SK-N-SH treated with all-trans-retinoic acid at 6 μM for 48 hours (cell line): ENCODE measurements at regions not wholly inside any gene's neighbourhood (a gene's known extent, or its start where the extent isn't known, plus 50 kb on each side); places are given as distances from the start of the nearest gene placed in this dataset.

ENCODE experiments used
- ATAC-seq: fragments of 200-7000 bp; cut with Tn5 transposase; 3 replicates; pipeline ENCODE4 v1.9.1; 2020; ENCODE audit warnings: mild to moderate bottlenecking, moderate library complexity
- ARNTL ChIP-seq: fragments of 450-650 bp; formaldehyde crosslinking; IDR thresholded peaks from 2 replicates; pipeline ENCODE4 v1.5.0; 2020; ENCODE audit warnings: low read depth, mild to moderate bottlenecking, moderate library complexity, borderline replicate concordance
- BACH2 ChIP-seq: fragments of 250-450 bp; sonication (Bioruptor Pico); IDR thresholded peaks from 2 replicates; pipeline ENCODE4 v1.9.0; 2021; ENCODE audit warnings: mild to moderate bottlenecking, borderline replicate concordance
- CREB5 ChIP-seq: fragments of 250-450 bp; sonication (Bioruptor Pico); IDR thresholded peaks from 2 replicates; pipeline ENCODE4 v1.5.1; 2020; ENCODE audit warnings: low read depth, mild to moderate bottlenecking, moderate library complexity
- CSDC2 ChIP-seq: fragments of 250-450 bp; sonication (Bioruptor Pico); IDR thresholded peaks from 2 replicates; pipeline ENCODE4 v1.5.0; 2020; ENCODE audit warnings: mild to moderate bottlenecking, moderate library complexity
- CSRNP3 ChIP-seq: fragments of 250-450 bp; sonication (Bioruptor Pico); IDR thresholded peaks from 2 replicates; pipeline ENCODE4 v1.5.1; 2021; ENCODE audit warnings: mild to moderate bottlenecking, moderate library complexity
- ESRRG ChIP-seq: fragments of 250-450 bp; sonication (Bioruptor Pico); IDR thresholded peaks from 2 replicates; pipeline ENCODE4 v1.6.1; 2021; ENCODE audit warnings: mild to moderate bottlenecking
- ISL1 ChIP-seq: fragments of 250-450 bp; sonication (Bioruptor Pico); IDR thresholded peaks from 2 replicates; pipeline ENCODE4 v2.1.2; 2022; ENCODE audit warnings: mild to moderate bottlenecking, moderate library complexity
- OSR1 ChIP-seq: fragments of 250-450 bp; sonication (Bioruptor Pico); IDR thresholded peaks from 2 replicates; pipeline ENCODE4 v1.8.0; 2022; ENCODE audit warnings: moderate library complexity, mild to moderate bottlenecking, inconsistent platforms
- PATZ1 ChIP-seq: fragments of 250-450 bp; sonication (Bioruptor Pico); IDR thresholded peaks from 2 replicates; pipeline ENCODE4 v1.8.0; 2020; ENCODE audit warnings: mild to moderate bottlenecking, moderate library complexity, borderline replicate concordance
- POU6F1 ChIP-seq: fragments of 250-450 bp; sonication (Bioruptor Pico); IDR thresholded peaks from 2 replicates; pipeline ENCODE4 v1.8.0; 2021; ENCODE audit warnings: low read depth, mild to moderate bottlenecking, moderate library complexity, borderline replicate concordance
- PPARA ChIP-seq: fragments of 250-450 bp; sonication (Bioruptor Pico); IDR thresholded peaks from 2 replicates; pipeline ENCODE4 v1.5.0; 2020; ENCODE audit warnings: mild to moderate bottlenecking, borderline replicate concordance
- RARB ChIP-seq: fragments of 250-450 bp; sonication (Bioruptor Pico); IDR thresholded peaks from 2 replicates; pipeline ENCODE4 v1.8.0; 2021; ENCODE audit warnings: mild to moderate bottlenecking, moderate library complexity
- SNAI2 ChIP-seq: fragments of 250-450 bp; sonication (Bioruptor Pico); IDR thresholded peaks from 2 replicates; pipeline ENCODE4 v1.5.0; 2020; ENCODE audit warnings: mild to moderate bottlenecking, moderate library complexity
- TCF4 ChIP-seq: fragments of 250-450 bp; sonication (Bioruptor Pico); IDR thresholded peaks from 2 replicates; pipeline ENCODE4 v1.8.0; 2021; ENCODE audit warnings: mild to moderate bottlenecking, moderate library complexity, borderline replicate concordance
- TOX ChIP-seq: fragments of 250-450 bp; sonication (Bioruptor Pico); IDR thresholded peaks from 2 replicates; pipeline ENCODE4 v1.8.0; 2021; ENCODE audit warnings: mild to moderate bottlenecking, moderate library complexity, borderline replicate concordance
- ZC3H10 ChIP-seq: fragments of 250-450 bp; sonication (Bioruptor Pico); IDR thresholded peaks from 2 replicates; pipeline ENCODE4 v1.5.1; 2021; ENCODE audit warnings: mild to moderate bottlenecking, moderate library complexity
- ZFP3 ChIP-seq: fragments of 250-450 bp; sonication (Bioruptor Pico); IDR thresholded peaks from 2 replicates; pipeline ENCODE4 v1.5.0; 2020; ENCODE audit warnings: mild to moderate bottlenecking, moderate library complexity
- ZFP30 ChIP-seq: fragments of 450-650 bp; formaldehyde crosslinking; IDR thresholded peaks from 2 replicates; pipeline ENCODE4 v1.5.0; 2022; ENCODE audit warnings: mild to moderate bottlenecking, moderate library complexity
- ZNF565 ChIP-seq: fragments of 450-650 bp; formaldehyde crosslinking; conservative IDR thresholded peaks from 2 replicates; pipeline ENCODE4 v1.5.0; 2020; ENCODE audit warnings: low read depth, mild to moderate bottlenecking, moderate library complexity
- ZNF70 ChIP-seq: fragments of 450-650 bp; formaldehyde crosslinking; IDR thresholded peaks from 2 replicates; pipeline ENCODE4 v1.5.0; 2020; ENCODE audit warnings: mild to moderate bottlenecking, moderate library complexity
- ZNF8 ChIP-seq: fragments of 450-650 bp; formaldehyde crosslinking; IDR thresholded peaks from 2 replicates; pipeline ENCODE4 v1.5.0; 2020; ENCODE audit warnings: mild to moderate bottlenecking, moderate library complexity

- no peak for ATAC-seq
- TF ChIP-seq SNAI2 (CRISPR knock-in tag) (no peak), ZFP3 (CRISPR knock-in tag) (no peak), PATZ1 (CRISPR knock-in tag) (no peak), ZNF8 (no peak)
Measured at GRCh38 chr21:22145545-22145944, 1147.3 kb downstream of the NCAM2 start.

- TF ChIP-seq OSR1 (CRISPR knock-in tag): no peak
- no peak for TF ChIP-seq PPARA
- TF ChIP-seq POU6F1: no peak
- TF ChIP-seq ESRRG (CRISPR knock-in tag): no peak
- no peak for TF ChIP-seq ZNF565
- TF ChIP-seq ZFP3 (CRISPR knock-in tag): no peak
Measured at GRCh38 chr21:22154579-22155274, 1156.5 kb downstream of the NCAM2 start.

GRCh38 chr21:22164912-22165311, 1166.7 kb downstream of the NCAM2 start:
- TF ChIP-seq TOX: no peak
- no peak for TF ChIP-seq PPARA
- TF ChIP-seq CSDC2: no peak
- TF ChIP-seq ZNF70 (CRISPR knock-in tag): no peak
- no peak for TF ChIP-seq ZC3H10 (CRISPR knock-in tag)
- no peak for ATAC-seq

More at GRCh38 chr21:22154579-22155274, 1156.5 kb downstream of the NCAM2 start:
- ATAC-seq: no peak

- TF ChIP-seq TOX (no peak), OSR1 (CRISPR knock-in tag) (no peak), RARB (no peak), POU6F1 (no peak), CSRNP3 (CRISPR knock-in tag) (no peak), ZNF70 (CRISPR knock-in tag) (no peak), PPARA (no peak), ISL1 (CRISPR knock-in tag) (no peak), BACH2 (CRISPR knock-in tag) (no peak), PATZ1 (CRISPR knock-in tag) (no peak), ZFP30 (CRISPR knock-in tag) (no peak), ZC3H10 (CRISPR knock-in tag) (no peak), ZNF565 (no peak), ARNTL (CRISPR knock-in tag) (no peak), CREB5 (CRISPR knock-in tag) (no peak), ZFP3 (CRISPR knock-in tag) (no peak), CSDC2 (no peak), ESRRG (CRISPR knock-in tag) (no peak), TCF4 (CRISPR knock-in tag) (no peak)
- ATAC-seq: no peak
Measured at GRCh38 chr21:22174746-22175145, 1176.5 kb downstream of the NCAM2 start.
